Activated CD8-positive, alpha-beta T cell treated with anti-CD3 and anti-CD28 coated beads for 36 hours (primary cell): ENCODE measurements at regions not wholly inside any gene's neighbourhood (a gene's known extent, or its start where the extent isn't known, plus 50 kb on each side); places are given as distances from the start of the nearest gene placed in this dataset.

Source experiments
- ATAC-seq: fragments of 200-7000 bp; cut with Tn5 transposase; one replicate; pipeline ENCODE4 v1.10.0; 2021; ENCODE audit warnings: mild to moderate bottlenecking, moderate library complexity
- CTCF ChIA-PET: fragments of 350-600 bp; sonication (Branson Sonifier 250); formaldehyde crosslinking; loops from one replicate; lab custom pipeline; 2021; ENCODE audit warnings: antibody characterized with exemption; lab: Charles Lee
- POLR2A ChIA-PET: fragments of 350-600 bp; sonication (Branson Sonifier 250); formaldehyde crosslinking; loops from one replicate; lab custom pipeline; 2021; ENCODE audit warnings: antibody characterized with exemption; lab: Charles Lee
- DNase-seq: peaks from one replicate; pipeline ENCODE4 v3.0.0-alpha.2; 2020
- H3K27ac Mint-ChIP-seq: one replicate; pipeline ENCODE4 v1.8.0; 2021; ENCODE audit warnings: mild to moderate bottlenecking, mixed read lengths
- H3K27me3 Mint-ChIP-seq: one replicate; pipeline ENCODE4 v1.8.0; 2021; ENCODE audit warnings: mixed read lengths
- H3K36me3 Mint-ChIP-seq: one replicate; pipeline ENCODE4 v1.8.0; 2021; ENCODE audit warnings: low read depth, mixed read lengths
- H3K4me1 Mint-ChIP-seq: one replicate; pipeline ENCODE4 v1.8.0; 2021; ENCODE audit warnings: low read depth, mixed read lengths
- H3K4me3 Mint-ChIP-seq: one replicate; pipeline ENCODE4 v1.8.0; 2021; ENCODE audit warnings: mild to moderate bottlenecking, moderate library complexity, mixed read lengths
- H3K9me3 Mint-ChIP-seq: one replicate; pipeline ENCODE4 v1.8.0; 2021; ENCODE audit warnings: mixed read lengths
- intact Hi-C: fragments of 100-400 bp; cut with micrococcal nuclease; formaldehyde crosslinking; loops from one replicate; pipeline ENCODE4 v1.10.0; 2022
- TF ChIP-seq, protein P1 (sequence below): fragments of 200-600 bp; IDR thresholded peaks from one replicate; pipeline ENCODE4 v1.8.0; 2022; ENCODE audit warnings: antibody characterized with exemption, mild to moderate bottlenecking

DNA sequence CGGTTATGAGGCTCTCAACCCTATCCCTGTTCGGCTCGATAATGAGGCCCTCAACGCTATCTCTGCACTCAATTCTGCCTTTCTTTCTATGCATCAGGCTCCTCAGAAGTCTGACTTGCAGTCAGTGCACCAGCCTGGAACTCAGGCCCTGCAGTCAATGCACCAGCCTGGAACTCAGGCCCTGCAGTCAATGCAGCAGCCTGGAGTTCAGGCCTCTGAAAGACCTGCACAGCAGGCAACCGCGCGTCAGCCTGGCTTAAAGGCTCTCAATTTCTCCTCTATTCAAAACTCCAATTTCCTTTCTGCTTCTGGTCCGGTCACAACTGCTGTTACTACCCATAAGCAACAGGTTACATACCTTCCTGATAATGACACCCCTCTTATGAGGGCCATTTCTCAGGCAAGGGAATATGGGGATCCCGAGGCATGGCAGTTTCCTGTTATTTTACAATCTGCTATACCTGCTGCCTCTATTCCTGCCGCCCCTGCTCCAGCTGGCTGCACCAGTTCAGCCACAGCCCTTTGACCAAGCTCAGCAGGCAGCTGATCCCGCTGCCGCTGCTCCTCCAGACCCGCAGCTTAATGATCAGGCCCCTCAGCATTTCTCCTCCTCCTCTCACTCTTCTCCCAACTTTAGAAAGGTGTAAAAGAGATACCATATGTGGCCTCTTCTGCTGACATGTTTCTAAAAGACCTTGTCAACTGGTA lies 933.6 kb upstream of the FANCL start:
- no peak for DNase-seq
- H3K36me3 Mint-ChIP-seq: no peaks in the 10 kb centered on the region
- H3K4me3 Mint-ChIP-seq: no peak overlapping the region
- CTCF ChIA-PET: no interaction called here
- H3K4me1 Mint-ChIP-seq: peaks cover 2% of the 10 kb centered on the region
- H3K9me3 Mint-ChIP-seq: no peaks in the 10 kb centered on the region
- H3K27me3 Mint-ChIP-seq: no peaks in the 10 kb centered on the region
- H3K27ac Mint-ChIP-seq: no peak overlapping the region
- ATAC-seq: no peak
- POLR2A ChIA-PET: no interaction called here
- intact Hi-C loops: no loop called here
- TF ChIP-seq, protein P1, sequence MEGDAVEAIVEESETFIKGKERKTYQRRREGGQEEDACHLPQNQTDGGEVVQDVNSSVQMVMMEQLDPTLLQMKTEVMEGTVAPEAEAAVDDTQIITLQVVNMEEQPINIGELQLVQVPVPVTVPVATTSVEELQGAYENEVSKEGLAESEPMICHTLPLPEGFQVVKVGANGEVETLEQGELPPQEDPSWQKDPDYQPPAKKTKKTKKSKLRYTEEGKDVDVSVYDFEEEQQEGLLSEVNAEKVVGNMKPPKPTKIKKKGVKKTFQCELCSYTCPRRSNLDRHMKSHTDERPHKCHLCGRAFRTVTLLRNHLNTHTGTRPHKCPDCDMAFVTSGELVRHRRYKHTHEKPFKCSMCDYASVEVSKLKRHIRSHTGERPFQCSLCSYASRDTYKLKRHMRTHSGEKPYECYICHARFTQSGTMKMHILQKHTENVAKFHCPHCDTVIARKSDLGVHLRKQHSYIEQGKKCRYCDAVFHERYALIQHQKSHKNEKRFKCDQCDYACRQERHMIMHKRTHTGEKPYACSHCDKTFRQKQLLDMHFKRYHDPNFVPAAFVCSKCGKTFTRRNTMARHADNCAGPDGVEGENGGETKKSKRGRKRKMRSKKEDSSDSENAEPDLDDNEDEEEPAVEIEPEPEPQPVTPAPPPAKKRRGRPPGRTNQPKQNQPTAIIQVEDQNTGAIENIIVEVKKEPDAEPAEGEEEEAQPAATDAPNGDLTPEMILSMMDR: no peak

DNA sequence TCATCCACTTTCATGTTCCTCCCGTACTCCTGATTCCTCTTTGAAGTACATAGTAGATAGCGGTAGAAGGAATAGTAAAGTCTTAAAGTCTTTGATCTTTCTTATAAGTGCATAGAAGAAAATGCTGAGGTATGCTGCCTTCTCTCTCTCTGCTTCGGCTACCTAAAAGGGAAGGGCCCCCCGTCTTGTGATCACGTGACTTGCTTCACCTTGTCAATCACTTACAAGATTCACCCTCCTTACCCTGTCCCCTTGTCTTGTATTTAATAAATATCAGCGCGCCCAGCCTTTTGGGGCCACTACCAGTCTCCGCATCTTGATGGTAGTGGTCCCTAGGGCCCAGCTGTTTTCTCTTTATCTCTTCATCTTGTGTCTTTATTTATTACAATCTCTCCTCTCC lies 932.2 kb upstream of the FANCL start:
- Mint-ChIP-seq H3K4me3 (no peak overlapping the region), H3K27me3 (no peaks in the 10 kb centered on the region), H3K4me1 (peaks cover 2% of the 10 kb centered on the region), H3K27ac (no peak overlapping the region), H3K36me3 (no peaks in the 10 kb centered on the region), H3K9me3 (no peaks in the 10 kb centered on the region)
- TF ChIP-seq, protein P1: no peak
- ATAC-seq (no peak), DNase-seq (no peak)
- CTCF ChIA-PET: no interaction called here
- intact Hi-C loops: no loop called here
- POLR2A ChIA-PET: no interaction called here

DNA sequence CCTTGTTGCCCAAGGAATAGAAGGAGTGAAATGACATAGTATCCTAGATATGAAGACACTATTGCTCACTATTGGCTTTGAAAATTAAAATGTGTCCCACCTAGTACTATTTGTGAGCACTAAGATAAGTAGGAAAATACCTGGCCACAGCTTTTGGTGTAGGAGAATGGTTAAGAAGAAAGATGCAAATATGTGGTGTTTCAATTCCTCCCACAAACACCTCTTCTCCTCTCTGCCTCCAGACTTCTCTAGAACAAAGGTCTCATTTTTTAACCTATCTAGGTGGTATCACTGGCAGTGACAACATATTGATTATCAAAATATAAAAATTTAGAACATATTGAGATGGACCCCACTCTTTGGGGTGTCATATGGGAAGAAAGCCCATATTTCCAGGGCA lies 929.9 kb upstream of the FANCL start:
- CTCF ChIA-PET: no interaction called here
- POLR2A ChIA-PET: no interaction called here
- H3K4me1 Mint-ChIP-seq: peaks cover 2% of the 10 kb centered on the region
- no peaks in the 10 kb centered on the region for H3K27me3 Mint-ChIP-seq
- H3K27ac Mint-ChIP-seq: no peak overlapping the region
- intact Hi-C loops: no loop called here
- DNase-seq (no peak), ATAC-seq (no peak)
- H3K9me3 Mint-ChIP-seq: no peaks in the 10 kb centered on the region
- no peak overlapping the region for H3K4me3 Mint-ChIP-seq
- H3K36me3 Mint-ChIP-seq: no peaks in the 10 kb centered on the region
- TF ChIP-seq, protein P1: no peak

DNA sequence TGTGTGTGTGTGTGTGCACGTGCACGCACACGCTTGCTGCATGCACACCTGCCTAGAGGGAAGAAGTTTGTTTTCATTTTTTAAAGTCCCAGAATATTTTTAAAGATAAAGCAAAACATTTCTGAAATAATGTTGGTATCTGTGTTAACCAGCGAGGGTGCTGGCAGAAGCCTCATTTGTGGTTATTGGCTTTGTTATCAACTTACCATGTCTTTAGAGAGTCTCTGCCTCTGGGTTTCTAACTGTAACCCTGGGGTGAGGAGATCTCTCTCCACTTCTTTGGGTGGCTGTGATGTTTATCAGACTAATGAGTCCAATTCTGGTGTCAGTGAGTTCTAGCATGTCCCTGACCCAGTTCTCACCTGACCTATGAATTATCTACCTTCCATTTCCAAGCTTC lies 927.6 kb upstream of the FANCL start:
- intact Hi-C loops: no loop called here
- H3K4me1 Mint-ChIP-seq: peaks cover 2% of the 10 kb centered on the region
- ATAC-seq (no peak), DNase-seq (no peak)
- H3K4me3 Mint-ChIP-seq: no peak overlapping the region
- H3K27ac Mint-ChIP-seq: no peak overlapping the region
- H3K9me3 Mint-ChIP-seq: no peaks in the 10 kb centered on the region
- TF ChIP-seq, protein P1: no peak
- POLR2A ChIA-PET: no interaction called here
- H3K27me3 Mint-ChIP-seq: no peaks in the 10 kb centered on the region
- CTCF ChIA-PET: no interaction called here
- H3K36me3 Mint-ChIP-seq: no peaks in the 10 kb centered on the region

DNA sequence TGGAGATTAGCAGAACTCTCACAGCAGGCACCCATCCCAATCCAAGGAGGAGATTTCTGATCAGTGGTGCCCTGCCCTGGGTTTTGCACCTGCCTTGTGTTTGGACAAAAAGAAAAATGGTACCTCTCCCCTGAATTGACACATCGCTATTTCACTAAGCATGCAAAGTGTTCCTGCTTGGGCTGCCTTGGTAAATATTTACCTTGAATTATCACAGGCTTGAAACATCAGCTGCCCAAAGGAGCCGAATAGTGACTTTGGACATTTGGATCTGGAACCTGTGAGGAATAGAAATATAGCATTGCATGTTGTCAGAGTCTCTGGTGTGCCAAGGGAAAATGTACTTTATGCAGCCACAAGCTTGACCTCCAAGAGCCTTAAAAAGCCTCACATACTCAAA lies 926.4 kb upstream of the FANCL start:
- ATAC-seq (no peak), DNase-seq (no peak)
- Mint-ChIP-seq H3K27me3 (no peaks in the 10 kb centered on the region), H3K9me3 (no peaks in the 10 kb centered on the region), H3K4me1 (peaks cover 2% of the 10 kb centered on the region), H3K36me3 (no peaks in the 10 kb centered on the region), H3K27ac (no peak overlapping the region), H3K4me3 (no peak overlapping the region)
- TF ChIP-seq, protein P1: no peak
- ChIA-PET POLR2A (no interaction called here), CTCF (no interaction called here)
- intact Hi-C loops: no loop called here
